Activated CD8-positive, alpha-beta memory T cell treated with anti-CD3 and anti-CD28 coated beads, Interleukin-2, amount 50 U/mL, for 4 hours (primary cell): ENCODE measurements at regions not wholly inside any gene's neighbourhood (a gene's known extent, or its start where the extent isn't known, plus 50 kb on each side); places are given as distances from the start of the nearest gene placed in this dataset.

Experiments
- DNase-seq: peaks from one replicate; pipeline ENCODE4 v3.0.0-alpha.2; 2020

GRCh38 chr10:10870523-10871241 lies 147.0 kb upstream of the CELF2 start:
- no peak for DNase-seq

- no peak for DNase-seq
These were observed 146.3 kb upstream of the CELF2 start for GRCh38 chr10:10871352-10871751.

GRCh38 chr10:10872035-10872673 lies 145.5 kb upstream of the CELF2 start:
- no peak for DNase-seq

GRCh38 chr10:10872764-10873163 lies 144.9 kb upstream of the CELF2 start:
- no peak for DNase-seq

- no peak for DNase-seq
These were observed 144.4 kb upstream of the CELF2 start for GRCh38 chr10:10873289-10873688.

GRCh38 chr10:10873915-10874314 lies 143.8 kb upstream of the CELF2 start:
- DNase-seq: no peak

- no peak for DNase-seq
These were observed 138.7 kb upstream of the CELF2 start for GRCh38 chr10:10878963-10879362.

- DNase-seq: no peak
These were observed 136.4 kb upstream of the CELF2 start for GRCh38 chr10:10881117-10881813.

GRCh38 chr10:10883737-10884136 lies 133.9 kb upstream of the CELF2 start:
- DNase-seq: no peak

- DNase-seq: no peak
These were observed 130.7 kb upstream of the CELF2 start for GRCh38 chr10:10886861-10887531.

- no peak for DNase-seq
These were observed 126.3 kb upstream of the CELF2 start for GRCh38 chr10:10891124-10892082.

- DNase-seq: no peak
These were observed 125.3 kb upstream of the CELF2 start for GRCh38 chr10:10892290-10892875.

- no peak for DNase-seq
These were observed 120.3 kb upstream of the CELF2 start for GRCh38 chr10:10897400-10897799.

- no peak for DNase-seq
These were observed 115.8 kb upstream of the CELF2 start for GRCh38 chr10:10901906-10902305.

- no peak for DNase-seq
These were observed 114.7 kb upstream of the CELF2 start for GRCh38 chr10:10902951-10903350.

- DNase-seq: no peak
These were observed 114.1 kb upstream of the CELF2 start for GRCh38 chr10:10903620-10904019.

- DNase-seq: no peak
These were observed 107.0 kb upstream of the CELF2 start for GRCh38 chr10:10910634-10911033.

GRCh38 chr10:10911035-10911434 lies 106.6 kb upstream of the CELF2 start:
- DNase-seq: no peak

- DNase-seq: no peak
These were observed 106.2 kb upstream of the CELF2 start for GRCh38 chr10:10911471-10911921.

- DNase-seq: no peak
These were observed 103.5 kb upstream of the CELF2 start for GRCh38 chr10:10914144-10914543.

GRCh38 chr10:10915215-10915614 lies 102.5 kb upstream of the CELF2 start:
- no peak for DNase-seq

- DNase-seq: no peak
These were observed 100.6 kb upstream of the CELF2 start for GRCh38 chr10:10917031-10917430.
